ENCODE measurements at regions not wholly inside any gene's neighbourhood (a gene's known extent, or its start where the extent isn't known, plus 50 kb on each side); places are given as distances from the start of the nearest gene placed in this dataset.

DNA sequence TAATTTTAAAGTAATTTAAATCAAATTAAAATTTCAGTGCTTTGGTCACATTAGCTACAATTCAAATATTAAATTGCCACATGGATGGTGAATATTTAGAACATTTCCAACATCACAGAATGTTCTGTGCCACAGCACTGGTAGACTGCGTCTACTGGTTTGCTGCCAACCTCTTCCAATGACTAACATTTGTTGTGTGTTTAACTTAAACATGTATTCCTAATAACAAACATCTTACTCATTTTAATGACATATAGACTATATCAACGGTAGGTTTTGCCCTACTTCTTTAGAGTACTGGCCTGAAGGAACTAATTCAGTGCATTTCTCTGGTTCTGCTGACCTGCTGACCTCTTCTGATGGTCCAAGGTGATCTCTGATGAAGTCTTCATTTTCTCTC is 157.6 kb downstream of the DCK start:
- no peaks in the 10 kb centered on the region for H3K4me1 ChIP-seq
- H3K4me3 ChIP-seq = no peak overlapping the region
- no peak for TF ChIP-seq POLR2A (IDR thresholded peaks at IDR 0.05)
- TF ChIP-seq POLR2AphosphoS5 (IDR thresholded peaks at IDR 0.05) = no peak
- no peak for TF ChIP-seq EP300 (IDR thresholded peaks at IDR 0.05)
- peaks cover 0 to 7% (median 0%) of the 10 kb centered on the region in 3 donors for H3K9me3 ChIP-seq
- WGBS, 2 donors (ENCODE audit: low coverage in 1 of 2) = 82 to 95% methylated on average over 2 of the region's 2 CpGs
- no peak for ATAC-seq
- no peaks in the 10 kb centered on the region for H3K27me3 ChIP-seq
- no peak overlapping the region for H3K27ac ChIP-seq
- no peaks in the 10 kb centered on the region for H3K36me3 ChIP-seq

GRCh38 chr4:71156616-71157015 is 163.2 kb downstream of the DCK start:
- WGBS, 2 donors (ENCODE audit: low coverage in 1 of 2) = 25% methylated on average over 4 of the region's 4 CpGs

DNA sequence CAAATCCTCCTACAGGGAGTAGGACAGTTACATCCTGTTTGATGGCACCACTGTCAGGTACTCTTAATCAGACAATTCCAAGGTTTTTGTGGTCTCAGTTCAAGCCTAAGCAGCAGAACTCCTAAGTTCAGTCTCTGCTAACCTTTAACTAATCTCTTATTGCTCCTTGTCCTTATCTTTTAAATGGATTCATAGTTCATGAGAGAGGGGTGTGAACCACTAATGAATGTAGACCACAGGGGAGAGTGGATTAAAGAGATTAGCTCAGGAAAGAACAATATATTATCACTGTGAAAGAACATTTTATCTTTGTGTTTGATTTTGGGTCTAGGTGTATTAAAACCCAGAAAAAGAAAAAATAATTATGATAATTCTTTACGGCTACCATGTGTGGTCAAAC is 168.9 kb downstream of the DCK start:
- WGBS, 2 donors (ENCODE audit: low coverage in 1 of 2) = 100% methylated on average over 1 of the region's 1 CpG
- ATAC-seq = no peak
- Histone ChIP-seq H3K27ac (no peak overlapping the region), H3K4me1 (no peaks in the 10 kb centered on the region), H3K27me3 (no peaks in the 10 kb centered on the region), H3K36me3 (no peaks in the 10 kb centered on the region), H3K9me3 (no peaks in the 10 kb centered on the region), H3K4me3 (no peak overlapping the region)
- no peak for TF ChIP-seq EP300 (IDR thresholded peaks at IDR 0.05)
- TF ChIP-seq, protein P1, sequence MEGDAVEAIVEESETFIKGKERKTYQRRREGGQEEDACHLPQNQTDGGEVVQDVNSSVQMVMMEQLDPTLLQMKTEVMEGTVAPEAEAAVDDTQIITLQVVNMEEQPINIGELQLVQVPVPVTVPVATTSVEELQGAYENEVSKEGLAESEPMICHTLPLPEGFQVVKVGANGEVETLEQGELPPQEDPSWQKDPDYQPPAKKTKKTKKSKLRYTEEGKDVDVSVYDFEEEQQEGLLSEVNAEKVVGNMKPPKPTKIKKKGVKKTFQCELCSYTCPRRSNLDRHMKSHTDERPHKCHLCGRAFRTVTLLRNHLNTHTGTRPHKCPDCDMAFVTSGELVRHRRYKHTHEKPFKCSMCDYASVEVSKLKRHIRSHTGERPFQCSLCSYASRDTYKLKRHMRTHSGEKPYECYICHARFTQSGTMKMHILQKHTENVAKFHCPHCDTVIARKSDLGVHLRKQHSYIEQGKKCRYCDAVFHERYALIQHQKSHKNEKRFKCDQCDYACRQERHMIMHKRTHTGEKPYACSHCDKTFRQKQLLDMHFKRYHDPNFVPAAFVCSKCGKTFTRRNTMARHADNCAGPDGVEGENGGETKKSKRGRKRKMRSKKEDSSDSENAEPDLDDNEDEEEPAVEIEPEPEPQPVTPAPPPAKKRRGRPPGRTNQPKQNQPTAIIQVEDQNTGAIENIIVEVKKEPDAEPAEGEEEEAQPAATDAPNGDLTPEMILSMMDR (IDR thresholded peaks at IDR 0.05) = no peak
- no peak for TF ChIP-seq POLR2A (IDR thresholded peaks at IDR 0.05)
- no peak for TF ChIP-seq POLR2AphosphoS5 (IDR thresholded peaks at IDR 0.05)

More at GRCh38 chr4:71156616-71157015, 163.2 kb downstream of the DCK start:
- no peak for ATAC-seq
- no peaks in the 10 kb centered on the region for H3K4me1 ChIP-seq
- H3K4me3 ChIP-seq = no peak overlapping the region
- TF ChIP-seq POLR2AphosphoS5 (IDR thresholded peaks at IDR 0.05) (no peak), EP300 (IDR thresholded peaks at IDR 0.05) (no peak), POLR2A (IDR thresholded peaks at IDR 0.05) (no peak)
- TF ChIP-seq, protein P1 (IDR thresholded peaks at IDR 0.05) = no peak
- no peaks in the 10 kb centered on the region for H3K27me3 ChIP-seq
- no peaks in the 10 kb centered on the region for H3K36me3 ChIP-seq
- no peaks in the 10 kb centered on the region for H3K9me3 ChIP-seq
- no peak overlapping the region for H3K27ac ChIP-seq

- H3K27ac ChIP-seq = no peak overlapping the region
- TF ChIP-seq POLR2AphosphoS5 (IDR thresholded peaks at IDR 0.05) (no peak), EP300 (IDR thresholded peaks at IDR 0.05) (no peak), POLR2A (IDR thresholded peaks at IDR 0.05) (no peak)
- TF ChIP-seq, protein P1 (IDR thresholded peaks at IDR 0.05) = no peak
- H3K27me3 ChIP-seq = no peaks in the 10 kb centered on the region
- ATAC-seq = no peak
- no peaks in the 10 kb centered on the region for H3K36me3 ChIP-seq
- 64 to 86% methylated on average over 2 of the region's 2 CpGs for WGBS, 2 donors (ENCODE audit: low coverage in 1 of 2)
- H3K4me1 ChIP-seq = no peaks in the 10 kb centered on the region
- no peaks in the 10 kb centered on the region for H3K9me3 ChIP-seq
- H3K4me3 ChIP-seq = no peak overlapping the region
These were observed 169.9 kb downstream of the DCK start for GRCh38 chr4:71163317-71163716.

DNA sequence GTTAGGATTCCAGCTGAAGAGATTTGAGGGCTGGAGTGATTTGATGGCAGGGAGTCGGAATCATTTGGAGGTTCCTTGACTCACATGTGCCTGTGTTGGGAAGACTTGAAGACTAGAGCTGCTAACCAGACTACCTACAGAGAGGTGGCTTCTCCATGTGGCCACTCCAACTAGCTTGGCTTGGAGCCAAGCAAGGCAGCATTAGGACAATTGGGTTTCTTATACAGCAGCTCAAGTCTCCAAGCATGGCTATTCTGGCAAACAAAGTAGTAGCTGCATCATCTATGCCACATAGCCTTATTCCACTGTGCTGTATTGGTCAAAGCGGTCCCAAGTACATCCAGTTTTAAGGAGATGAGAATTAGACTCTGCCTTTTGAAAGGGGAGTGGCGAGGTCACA is 171.7 kb upstream of the SLC4A4 start:
- H3K4me1 ChIP-seq = no peaks in the 10 kb centered on the region
- no peaks in the 10 kb centered on the region for H3K9me3 ChIP-seq
- no peak for TF ChIP-seq POLR2A (IDR thresholded peaks at IDR 0.05)
- TF ChIP-seq POLR2AphosphoS5 (IDR thresholded peaks at IDR 0.05) = no peak
- TF ChIP-seq, protein P1 (IDR thresholded peaks at IDR 0.05) = no peak
- no peak for TF ChIP-seq EP300 (IDR thresholded peaks at IDR 0.05)
- H3K4me3 ChIP-seq = no peak overlapping the region
- no peak for ATAC-seq
- H3K27me3 ChIP-seq = no peaks in the 10 kb centered on the region
- H3K27ac ChIP-seq = no peak overlapping the region
- 92 to 100% methylated on average over 1 to 3 of the region's 3 CpGs for WGBS, 2 donors (ENCODE audit: low coverage in 1 of 2)
- no peaks in the 10 kb centered on the region for H3K36me3 ChIP-seq

Data from gastroesophageal sphincter (tissue), 4 donors.